Stimulated activated CD4-positive, alpha-beta T cell treated with anti-CD3 and anti-CD28 coated beads, Interleukin-4, amount 100 ng/mL, for 1 hour (primary cell): ENCODE measurements at regions not wholly inside any gene's neighbourhood (a gene's known extent, or its start where the extent isn't known, plus 50 kb on each side); places are given as distances from the start of the nearest gene placed in this dataset.
"Not testable (repeated sequence)": the region's sequence is repeated elsewhere in the genome, so short reads cannot be mapped to it uniquely, and the experiment has no call there.

Experiments
- DNase-seq: peaks from one replicate; pipeline ENCODE4 v3.0.0-alpha.2; 2020

DNA sequence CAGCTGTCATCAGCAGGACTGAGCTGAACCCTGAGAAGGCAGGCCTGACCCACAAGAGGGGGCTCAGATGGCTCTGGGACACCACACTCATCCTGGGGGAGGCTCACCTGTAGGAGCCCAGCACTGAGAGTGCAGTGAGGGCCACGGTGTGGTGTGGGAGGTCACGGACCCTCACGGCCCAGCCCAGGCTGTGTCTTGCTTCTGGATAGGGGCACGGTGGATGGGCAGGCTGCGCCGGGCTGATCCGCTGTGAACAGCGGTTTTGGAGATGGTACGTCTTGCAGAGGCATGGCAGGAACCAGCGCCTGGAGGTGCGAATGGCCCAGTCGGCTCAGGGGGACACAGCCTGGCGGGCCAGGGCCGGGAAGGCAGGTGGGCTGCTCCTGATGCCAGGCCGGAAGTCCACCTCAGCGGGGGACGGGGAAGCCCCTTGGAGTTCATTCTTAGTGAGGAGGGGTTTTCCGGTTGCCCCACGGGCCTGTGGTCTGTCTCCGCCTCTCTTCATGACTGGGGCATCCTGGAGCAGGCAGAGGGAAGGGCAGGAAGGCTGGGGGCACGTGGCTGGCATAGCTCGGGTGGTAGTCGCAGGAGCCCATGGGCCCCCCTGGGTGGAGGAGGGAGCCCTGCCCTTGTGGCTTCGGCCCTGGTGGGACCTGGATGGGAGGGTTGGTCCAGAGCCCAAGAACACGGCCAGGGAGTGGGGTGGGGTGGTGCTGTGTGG lies 112.5 kb downstream of the UNCX start:
- no peak for DNase-seq

DNA sequence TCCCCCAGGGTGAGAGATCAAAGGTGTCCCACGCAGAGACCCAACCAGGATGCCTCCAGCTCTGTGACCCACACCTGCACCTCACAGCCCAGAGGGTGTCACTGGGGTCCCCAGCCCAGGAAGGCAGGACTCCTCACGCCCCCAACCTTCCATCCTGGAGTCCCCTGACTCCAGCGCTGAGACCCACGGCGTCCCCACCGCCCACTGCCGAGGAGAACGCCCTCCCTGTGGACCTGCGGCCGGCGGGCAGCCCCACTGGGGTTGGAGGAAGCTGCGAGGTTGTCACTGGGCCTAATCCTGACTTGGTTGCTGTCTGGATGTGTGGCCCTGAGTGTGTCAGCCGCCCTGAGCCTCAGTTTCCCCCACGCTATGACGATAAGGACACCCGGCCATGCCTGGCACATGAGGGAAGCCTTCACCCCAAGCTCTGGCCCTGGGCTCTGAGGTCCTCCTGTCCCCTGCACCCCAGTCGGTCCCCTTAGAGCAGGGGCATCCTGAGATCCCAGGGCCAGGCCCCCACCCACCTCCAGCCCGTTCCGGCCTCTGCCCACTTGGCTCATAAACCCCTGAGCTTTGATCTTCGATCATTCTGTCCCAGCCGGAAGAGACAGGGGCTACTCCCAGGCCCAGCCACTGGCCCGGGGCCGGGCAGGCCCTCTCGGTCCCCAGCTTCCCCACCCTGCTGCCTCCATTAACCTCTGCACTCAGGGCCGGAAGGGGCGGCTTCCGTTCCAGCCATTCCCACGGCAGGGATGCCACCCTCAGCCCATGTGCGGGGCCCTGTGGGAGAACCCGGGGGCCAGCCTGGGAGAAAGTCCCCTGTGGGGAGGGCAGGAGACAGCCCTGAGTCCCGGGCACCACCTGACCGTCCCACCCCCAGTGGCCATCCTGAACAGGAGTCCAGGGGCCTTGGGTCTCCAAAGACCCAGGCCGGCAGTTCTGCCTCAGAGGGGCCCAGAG lies 113.2 kb downstream of the MICALL2 start:
- DNase-seq, result no peak

DNA sequence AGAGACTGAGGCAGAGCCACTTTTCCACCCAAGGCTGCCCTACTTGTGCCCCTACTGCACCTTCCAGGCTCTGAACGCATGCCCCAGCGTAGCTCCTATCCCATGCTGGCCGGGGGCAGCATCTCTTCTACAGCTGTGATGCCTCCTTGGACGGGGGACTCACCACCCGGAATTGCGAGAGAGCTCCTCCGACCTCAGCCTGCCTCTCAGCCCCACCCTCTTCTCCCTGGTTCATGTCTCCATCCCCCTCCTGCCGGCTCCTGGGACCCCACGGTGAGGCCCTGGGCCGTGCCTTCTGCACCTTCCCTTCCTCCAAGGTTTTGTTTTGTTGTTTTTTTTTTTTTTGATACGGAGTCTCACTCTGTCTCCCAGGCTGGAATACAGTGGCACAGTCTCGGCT lies 112.4 kb downstream of the MICALL2 start:
- no peak for DNase-seq

DNA sequence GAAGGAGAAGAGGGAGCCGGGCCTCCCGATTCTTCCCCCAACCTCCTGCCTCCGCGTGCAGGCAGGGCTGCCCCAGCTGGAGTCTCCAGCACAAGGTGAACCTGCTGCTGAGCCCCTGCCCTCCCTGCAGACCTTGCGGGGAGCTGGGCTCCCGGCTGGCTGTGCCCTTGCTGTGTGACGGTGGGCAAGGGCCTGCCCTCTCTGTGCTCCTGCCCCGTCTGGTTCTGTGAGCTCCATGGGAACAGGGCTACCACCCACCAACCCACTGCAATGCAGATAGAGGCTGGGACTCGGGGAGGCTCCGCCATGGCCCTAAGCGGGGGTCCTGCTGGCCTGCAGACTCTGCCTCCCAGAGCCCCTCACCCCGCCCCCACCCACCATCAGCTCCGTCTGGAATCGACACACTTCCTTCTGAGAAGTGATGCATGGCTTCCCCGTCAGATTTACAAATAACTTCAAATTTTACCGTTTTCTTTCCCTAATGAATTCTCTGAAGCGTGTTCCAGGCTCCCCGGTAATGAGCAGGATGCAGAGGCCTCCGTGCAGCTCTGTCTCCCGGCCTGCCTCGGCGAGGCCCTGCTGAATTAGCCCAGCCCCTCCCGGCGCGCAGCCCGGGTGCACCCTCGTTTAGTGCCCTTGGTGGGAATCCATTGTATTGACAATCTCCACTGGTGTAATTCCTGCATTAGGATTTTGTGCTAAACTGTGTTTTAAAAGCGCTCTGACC lies 111.0 kb downstream of the MICALL2 start:
- no peak for DNase-seq

DNA sequence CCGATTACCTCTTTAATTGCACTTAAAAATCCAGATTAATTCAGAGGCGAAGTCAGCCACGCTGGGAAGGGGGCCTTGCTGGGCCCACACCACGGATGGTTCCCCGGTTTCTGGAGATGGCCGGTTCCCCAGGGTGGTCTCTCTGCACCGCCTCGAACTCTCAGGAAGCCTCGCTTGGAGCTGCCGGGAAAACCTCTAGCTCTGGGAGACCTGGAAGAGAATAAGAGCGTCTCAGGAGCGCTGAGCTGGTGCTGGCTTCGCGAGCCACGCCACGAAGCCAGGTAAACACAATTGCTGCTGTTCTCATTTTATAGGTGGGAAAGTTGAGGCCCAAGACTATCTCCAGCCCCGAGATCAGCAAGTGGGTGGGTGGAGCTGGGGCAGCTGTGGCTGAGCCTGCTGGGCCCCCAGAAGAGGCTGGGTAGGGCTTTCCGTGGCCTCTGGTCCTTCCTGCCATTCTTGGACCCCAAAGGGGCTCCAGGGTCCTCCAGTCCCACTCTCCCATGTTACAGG lies 110.4 kb downstream of the MICALL2 start:
- no peak for DNase-seq

DNA sequence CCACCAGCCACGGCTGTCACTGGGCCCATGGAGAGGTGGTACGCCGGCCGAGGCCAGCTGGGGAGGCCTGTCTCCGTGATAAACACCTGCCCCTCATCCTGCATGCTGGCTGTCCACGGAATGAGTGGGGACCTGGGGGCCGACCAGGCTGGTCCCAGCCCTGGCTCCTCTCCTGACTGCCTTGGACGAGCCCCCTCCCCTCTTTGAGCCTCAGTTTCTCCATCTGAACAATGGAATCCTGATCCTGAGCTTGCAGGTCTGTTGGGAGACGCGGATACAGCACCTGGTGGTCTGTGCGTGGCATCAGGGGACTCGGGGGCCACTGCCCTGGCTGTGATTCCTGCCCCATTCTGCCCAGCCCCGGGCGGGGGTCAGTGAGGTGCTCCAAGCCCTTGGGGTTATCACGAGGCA lies 109.9 kb downstream of the MICALL2 start:
- no peak for DNase-seq

DNA sequence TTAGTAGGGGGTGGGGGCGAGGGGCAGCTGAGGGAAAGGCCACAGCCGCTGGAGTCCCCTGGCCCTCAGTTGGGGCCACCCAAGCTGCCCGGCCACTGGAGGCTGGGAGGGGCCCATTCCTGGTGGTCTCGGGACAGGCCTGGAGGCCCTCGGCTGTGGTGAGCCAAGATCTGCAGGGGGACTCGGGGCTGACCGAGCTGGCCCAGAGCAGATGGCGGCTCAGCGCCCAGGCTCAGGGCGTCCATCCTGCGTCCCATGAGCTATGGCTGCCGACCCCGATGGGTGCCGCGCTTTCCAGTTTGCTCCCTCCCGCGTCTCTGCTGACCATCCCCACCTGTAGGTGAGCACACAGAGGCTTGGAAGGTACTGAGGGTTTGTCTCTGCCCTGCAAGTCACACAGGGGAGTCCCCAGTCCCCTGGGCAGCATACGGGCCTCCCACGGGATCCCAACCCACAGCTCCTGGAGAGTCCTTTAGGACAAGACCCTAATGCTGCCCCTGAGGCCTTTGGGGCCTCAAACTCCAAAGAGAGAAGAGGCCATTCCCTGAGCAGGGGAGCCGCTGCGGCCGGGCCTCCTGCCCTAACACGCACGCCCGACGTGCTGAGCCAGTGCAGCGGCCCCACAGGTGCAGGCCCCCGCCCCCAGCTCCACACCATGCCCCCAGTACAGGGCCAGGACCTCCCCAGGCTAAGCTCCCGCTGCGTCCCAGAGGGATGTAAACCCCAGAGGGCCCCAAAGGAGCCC lies 107.2 kb downstream of the MICALL2 start:
- no peak for DNase-seq

DNA sequence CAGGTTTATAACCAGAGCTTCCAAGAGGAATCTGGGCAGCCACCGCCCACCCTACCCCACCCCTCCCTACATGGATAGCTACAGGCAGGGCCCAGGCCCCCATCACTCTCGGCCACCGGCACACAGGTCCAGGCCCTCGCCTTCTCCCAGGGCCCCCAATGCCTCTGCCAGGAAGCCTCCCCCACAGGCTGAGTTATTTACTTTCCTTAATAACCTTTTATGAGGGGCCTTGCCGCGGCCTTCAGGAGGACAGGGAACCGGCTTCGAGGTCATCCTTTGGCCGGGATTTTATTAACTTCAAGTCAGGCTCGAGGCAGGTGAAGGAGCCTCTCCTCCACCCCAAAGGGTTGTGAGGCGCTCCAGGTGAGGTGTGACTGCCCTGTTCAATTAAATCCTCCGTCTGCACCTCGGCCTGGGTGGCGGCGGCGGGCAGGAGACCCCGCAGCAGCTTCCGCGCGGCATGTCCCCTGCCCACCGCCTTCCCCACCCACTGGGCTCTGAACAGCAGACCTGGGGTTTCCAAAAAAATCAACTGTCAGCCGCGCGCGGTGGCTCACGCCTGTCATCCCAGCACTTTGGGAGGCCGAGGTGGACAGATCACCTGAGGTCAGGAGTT lies 106.5 kb downstream of the MICALL2 start:
- DNase-seq, result no peak

DNA sequence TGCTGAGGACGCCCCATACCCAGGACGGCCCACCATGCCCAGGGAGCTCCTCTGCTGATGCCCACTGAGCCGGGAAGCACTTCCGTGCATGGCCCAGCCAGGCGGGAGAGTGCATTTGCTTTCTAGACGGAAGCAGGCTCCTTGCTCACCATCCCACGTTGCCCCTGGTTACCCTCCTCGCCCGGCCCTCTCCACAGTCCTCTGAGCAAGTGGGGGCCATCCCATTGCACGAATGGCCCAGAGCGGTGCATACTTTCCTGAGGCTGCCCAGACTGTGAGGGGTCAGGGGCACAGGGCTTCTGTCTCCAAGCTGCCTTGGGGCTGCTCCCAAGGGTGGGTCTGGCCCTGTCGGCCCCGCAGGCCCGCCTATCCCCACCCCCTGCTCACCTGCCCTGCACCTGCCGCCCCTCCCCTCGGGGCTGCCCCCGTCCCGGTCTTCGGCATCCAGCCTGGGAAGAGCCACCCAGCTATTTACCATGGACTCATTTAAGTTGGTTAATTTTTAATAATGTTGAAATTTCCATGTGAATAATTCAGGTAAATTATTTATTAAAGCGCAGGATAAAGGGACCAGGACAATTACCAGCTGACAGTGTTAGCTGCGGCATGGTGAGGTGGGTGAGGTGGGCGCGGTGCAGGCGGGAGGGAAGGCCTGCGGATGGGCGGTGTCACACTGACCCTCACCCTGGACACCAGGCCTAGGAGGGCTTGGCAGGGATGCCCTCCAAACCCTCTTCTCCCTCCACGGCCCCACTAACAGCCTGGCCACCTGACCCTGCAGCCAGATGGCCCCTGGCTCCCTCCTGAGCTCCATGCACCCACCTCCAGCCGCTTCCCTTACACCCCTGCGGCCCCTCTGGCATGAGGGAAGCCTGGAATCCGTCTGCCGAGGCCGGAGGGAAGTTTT lies 104.4 kb downstream of the MICALL2 start:
- no peak for DNase-seq

DNA sequence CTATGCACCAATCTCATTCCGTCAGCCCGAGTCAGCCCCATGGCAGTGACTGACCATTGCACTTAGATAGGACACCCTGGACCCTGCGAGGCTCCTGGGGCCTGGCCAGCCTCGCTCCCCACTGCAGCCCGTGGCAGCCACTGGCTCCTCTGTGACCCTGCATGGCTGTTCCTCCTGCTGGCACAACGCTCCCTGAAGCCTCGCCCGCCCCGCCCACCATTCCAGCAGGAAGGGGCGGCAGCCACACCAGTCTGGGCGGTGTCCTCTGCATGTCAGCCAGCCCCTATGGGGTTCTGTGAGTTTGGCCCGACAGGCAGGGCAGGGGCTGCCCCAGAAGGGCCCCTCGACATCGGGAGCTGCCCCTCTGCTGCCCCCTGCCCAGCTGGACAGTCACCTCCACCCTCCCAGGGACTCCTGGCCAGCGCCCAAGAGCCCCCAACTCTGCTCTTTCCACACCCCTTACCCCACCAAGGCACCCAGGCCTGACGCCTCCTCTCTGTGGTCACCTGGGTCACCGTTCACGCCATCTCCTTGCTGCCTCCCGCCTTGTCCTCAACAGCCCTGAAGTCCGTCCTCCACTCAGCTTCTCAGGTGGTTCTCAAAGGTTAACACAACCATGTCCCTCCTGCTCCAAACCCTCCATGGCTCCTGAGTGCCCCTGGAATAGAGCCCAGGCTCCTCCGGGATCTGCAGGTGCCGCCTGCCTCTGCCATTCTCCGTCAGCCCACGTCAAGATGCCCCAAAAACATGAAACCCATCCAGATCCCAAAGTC lies 103.5 kb downstream of the MICALL2 start:
- DNase-seq, result no peak

DNA sequence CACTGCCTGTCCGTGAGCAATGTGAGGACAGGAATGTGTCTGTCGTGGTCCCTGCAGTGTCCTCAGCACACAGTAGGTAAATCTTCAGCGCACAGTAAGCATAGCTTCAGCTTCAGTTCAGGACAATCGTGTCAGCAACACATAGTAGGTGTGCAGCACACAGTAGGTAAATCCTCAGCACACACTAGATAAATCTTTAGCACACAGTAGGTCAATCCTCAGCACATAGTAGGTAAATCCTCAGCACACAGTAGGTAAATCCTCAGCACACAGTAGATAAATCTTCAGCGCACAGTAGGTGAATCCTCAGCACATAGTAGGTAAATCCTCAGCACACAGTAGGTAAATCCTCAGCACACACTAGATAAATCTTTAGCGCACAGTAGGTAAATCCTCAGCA lies 102.4 kb downstream of the MICALL2 start:
- DNase-seq, result not testable (repeated sequence)

DNA sequence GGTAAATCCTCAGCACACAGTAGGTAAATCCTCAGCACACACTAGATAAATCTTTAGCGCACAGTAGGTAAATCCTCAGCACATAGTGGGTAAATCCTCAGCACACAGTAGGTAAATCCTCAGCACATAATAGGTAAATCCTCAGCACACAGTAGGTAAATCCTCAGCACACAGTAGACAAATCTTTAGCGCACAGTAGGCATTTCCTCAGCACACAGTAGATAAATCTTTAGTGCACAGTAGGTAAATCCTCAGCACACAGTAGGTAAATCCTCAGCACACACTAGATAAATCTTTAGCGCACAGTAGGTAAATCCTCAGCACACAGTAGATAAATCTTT lies 102.0 kb downstream of the MICALL2 start:
- DNase-seq, result not testable (repeated sequence)

DNA sequence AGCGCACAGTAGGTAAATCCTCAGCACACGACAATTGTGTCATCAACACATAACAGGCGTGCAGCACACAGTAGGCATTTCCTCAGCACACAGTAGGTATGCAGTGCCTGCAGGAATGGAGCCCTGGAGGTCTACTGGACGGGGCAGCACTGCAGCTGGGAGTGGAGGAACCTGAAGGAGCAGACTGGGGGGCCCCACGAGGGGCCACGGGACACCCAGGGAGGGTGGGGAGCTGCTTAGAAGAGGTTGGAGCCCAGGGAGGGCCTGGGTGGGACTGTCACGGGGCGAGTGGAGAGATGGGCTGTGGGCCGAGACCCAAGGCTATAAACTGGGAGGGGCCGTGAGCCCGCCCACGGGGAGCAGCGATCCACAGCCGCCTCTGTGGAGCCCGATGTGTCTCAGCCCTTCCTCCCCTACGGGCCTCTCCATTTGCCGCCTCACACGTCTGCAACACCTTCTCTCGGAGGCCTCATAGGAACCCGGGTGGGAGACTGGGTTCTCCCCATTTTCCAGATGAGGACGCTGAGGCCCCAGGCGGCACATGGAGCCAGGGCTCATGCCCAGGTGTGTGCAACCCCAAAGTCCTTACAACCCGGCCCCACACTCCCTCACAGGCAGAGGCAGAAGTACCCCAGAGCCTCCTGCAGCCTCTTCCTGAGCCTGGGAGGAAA lies 101.5 kb downstream of the MICALL2 start:
- DNase-seq, result no peak

DNA sequence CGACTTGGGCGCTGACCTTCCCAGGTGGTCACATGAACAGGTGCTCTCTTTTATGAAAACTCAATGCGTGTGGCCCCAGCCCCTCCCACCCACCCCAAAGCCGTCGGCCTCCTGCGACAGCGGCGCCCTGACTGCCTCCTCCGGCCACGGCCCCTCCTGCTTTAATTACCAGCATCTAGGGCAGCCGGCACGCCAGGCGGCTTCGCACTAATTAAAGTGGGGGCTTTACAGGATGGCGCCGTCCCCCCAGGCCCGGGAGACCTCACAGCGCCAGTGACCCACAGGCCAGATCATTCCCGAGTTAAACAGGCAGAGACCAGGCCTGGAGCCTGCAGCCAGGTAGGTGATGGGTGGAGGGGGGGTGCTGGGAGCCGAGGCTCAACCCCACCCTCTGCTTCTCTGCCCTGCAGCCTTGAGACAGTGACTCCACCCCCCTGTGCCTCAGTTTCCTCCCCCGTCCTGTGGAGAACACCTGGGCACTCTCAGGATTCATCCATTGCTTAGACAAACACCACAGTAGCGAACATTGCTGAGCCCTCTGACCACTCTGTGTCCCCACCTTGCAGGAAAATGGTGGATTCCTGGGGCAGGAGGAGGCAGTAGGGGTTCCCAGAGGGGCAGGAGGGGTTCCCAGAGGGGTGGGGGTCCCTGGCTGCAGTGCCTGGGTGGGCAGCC lies 100.8 kb downstream of the MICALL2 start:
- no peak for DNase-seq

DNA sequence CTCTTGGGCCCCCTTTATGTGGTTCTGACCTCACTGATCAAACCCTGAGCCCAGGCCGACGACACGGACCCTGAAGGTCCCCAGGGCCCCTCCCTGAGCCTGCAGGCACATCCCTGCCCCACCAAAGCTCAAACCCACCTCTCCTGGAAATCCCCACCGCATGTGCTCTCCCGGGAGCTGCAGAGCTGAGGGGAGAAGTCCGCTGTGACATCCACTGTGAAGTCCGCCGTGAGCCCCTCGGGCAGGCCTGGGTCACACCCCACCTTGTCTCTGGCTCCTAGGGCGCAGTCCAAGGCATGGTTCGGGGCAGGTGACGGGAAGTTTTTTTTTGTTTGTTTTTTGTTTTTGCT lies 100.2 kb downstream of the MICALL2 start:
- no peak for DNase-seq

DNA sequence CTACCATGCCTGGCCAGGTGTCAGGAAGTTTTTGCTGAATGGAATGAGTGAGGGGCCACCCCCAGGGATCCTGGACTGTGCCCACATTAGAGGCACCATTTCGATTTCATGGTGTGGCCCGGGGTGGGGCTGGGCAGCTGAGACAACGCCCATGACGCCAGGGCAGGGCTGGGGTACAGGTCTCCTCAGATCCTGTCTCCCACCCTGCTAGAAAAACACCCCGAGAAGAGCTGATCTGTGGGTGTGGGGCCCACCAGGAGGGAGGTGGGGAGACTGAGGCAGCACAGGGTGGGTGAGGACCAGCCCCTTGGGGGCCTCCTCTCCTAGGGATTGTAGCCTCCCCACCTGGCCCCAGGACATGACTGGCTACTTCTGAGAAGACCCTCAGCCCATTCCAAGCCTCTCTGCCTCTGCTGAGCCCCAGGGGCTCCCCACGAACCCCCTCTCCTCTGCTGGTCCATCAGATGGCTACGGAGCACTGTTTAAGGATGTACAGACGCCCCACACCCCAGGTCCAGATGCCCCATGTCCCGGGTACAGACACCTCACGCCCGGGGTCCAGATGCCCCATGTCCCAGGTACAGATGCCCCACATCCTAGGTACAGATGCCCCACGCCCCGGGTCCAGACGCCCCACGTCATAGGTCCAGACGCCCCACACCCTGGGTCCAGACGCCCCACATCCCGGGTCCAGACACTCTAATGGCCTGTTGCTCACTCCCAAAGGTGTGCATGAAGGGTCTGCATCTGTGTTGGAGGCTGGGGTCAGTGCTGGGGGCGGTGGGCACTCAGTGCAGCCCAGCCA lies 99.4 kb downstream of the MICALL2 start:
- no peak for DNase-seq

DNA sequence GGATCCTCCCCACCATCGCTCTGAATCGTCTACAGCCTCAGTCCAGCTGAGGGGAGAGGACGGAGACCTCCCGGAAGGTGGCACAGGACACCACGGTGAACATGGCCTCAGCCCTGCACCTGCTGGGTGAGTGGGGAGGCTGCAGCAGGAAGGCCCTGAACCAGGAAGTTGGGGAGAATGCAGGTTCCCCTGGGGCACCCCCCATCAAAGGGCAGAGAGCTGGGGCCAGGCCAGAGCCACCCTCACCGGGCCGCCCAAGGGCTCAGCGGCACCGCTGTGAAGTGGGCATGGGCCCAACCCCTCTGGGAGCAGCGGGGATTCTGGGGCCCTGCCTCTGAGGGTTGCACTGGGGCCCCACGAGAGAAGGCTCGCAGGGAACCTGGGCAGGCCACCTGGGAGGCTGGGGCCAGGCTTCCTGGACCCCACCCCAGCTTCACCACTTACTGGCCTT lies 98.7 kb downstream of the MICALL2 start:
- no peak for DNase-seq
